ENCODE measurements at regions not wholly inside any gene's neighbourhood (a gene's known extent, or its start where the extent isn't known, plus 50 kb on each side); places are given as distances from the start of the nearest gene placed in this dataset.

- DNase-seq = no peak
Observed at GRCh38 chr13:42658019-42658418, 84.1 kb downstream of the TNFSF11 start.

DNA sequence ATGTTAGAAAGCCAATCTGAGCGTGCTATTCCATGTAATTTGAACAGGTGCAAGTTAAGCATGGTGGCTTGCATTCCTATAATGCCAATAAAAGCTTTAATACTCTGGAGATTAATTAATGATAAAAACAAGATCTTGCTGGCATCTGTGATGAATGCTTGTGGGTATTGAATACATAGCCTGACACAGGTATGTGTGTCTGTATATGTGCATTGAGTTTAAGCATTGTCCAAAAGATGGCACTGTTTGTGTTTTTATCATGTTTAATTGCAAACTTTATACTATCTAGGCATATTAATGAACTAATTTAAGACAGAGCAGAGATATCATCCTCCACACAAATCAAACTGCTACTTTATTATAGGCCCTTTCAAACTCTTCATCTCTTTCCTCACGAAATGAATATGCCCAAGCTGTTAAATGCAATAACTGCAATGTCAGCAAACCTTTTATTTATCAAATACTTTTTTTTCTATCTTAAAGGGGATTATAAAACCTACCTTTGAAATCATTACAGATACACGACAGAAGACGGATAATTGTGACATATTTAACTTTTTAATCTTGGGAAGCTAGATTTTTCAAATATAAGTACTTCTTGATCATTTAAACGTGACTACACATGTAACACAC lies 86.5 kb downstream of the TNFSF11 start:
- no peak for DNase-seq

DNA sequence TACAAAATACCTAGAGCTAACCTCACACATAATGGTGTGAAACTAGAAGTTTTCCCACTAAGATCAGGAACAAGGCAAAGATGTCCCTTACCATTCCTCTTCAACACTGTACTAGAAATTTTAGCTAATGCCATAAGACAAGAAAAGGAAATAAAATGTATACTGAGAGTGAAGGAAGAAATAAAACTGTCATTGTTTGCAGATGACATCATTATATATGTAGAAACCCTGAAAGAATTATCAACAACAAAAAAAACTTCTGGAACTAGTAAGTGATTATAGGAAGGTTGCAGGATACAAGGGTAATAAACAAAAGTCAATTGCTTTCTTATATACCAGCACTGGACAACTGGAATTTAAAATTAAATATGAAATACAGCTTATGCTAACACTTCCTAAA lies 93.7 kb downstream of the TNFSF11 start:
- DNase-seq = no peak

DNA sequence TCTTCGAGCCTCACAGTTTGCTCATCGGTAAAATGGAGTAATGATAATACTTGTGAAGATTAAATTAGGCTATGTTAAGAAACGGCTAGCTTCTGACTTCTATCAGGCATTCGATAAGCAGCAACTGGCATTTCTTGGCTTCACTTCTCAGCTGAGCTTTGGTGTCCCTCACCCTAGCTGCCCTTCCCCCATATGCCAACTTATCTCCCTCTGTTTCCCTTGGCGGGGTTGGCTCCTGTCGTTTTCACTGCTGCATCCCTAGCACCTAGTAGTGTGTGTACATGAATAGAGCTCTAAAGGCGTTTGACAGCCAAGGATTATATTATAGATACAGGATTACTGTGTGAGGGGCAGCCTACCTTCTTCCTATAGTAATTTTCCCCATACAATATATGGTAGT lies 97.5 kb downstream of the TNFSF11 start:
- no peak for DNase-seq

- DNase-seq = no peak
Observed at GRCh38 chr13:42673677-42674076, 99.7 kb downstream of the TNFSF11 start.

DNA sequence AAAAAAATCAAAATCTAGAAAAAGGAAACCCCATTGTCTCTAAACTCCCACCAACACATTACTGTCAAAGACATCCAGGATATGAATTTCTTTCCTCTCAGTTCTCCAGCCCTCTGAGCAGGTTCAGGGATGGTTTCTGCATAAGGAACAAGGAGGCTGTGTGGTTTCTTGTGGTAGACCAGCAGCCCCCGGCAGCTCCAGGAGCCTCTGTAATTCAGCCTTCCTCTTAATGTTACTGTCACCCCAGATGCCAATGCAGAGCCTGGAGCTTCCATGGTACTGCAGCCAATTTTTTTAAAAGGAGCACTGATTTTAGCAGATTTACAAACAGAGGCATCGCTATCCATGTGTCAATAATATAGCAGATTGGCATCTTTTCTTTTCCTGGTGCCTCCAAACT lies 100.6 kb upstream of the FAM216B start:
- DNase-seq = no peak

- DNase-seq = no peak
Observed at GRCh38 chr13:42681326-42682100, 99.9 kb upstream of the FAM216B start.

- no peak for DNase-seq
Observed at GRCh38 chr13:42684226-42684625, 97.2 kb upstream of the FAM216B start.

GRCh38 chr13:42685751-42686150 lies 95.6 kb upstream of the FAM216B start:
- no peak for DNase-seq

- no peak for DNase-seq
Observed at GRCh38 chr13:42686165-42686564, 95.2 kb upstream of the FAM216B start.

DNA sequence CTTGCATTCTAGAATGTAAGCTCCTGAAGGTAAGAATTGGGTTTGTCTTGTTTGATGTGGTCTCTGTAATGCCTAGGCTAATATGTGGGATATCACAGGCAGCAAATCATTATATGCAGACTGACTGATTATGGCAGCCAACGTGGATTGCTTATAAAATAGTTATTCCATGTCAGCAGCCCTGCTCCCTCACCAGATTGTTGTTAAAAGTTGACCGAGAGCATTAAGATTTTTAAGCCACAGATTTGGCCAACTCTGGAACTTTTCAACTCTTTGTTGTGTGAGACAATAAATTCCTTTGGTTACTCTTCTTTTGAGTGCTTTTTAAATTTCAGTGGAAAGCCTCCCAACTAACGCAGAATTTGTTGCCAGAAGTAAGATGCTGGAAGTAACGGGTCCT lies 92.6 kb upstream of the FAM216B start:
- no peak for DNase-seq

DNA sequence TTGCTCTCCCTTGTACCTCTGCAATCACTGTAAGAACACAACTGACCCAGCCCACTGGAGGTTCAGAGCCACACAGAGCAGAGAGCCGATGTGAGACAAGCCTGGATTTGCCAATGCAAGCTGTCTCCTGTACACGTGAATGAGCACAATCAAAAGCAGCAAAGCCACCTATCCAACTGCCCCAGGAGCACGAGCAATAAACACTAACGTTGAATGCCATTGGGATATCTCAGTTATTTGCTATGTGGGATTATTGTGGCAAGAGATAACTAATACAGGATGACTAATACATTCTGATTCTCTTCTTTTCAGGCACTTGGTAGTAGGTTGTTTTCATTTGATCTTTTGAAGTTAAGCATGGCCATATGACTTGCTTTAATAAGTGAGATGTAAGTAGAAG lies 85.2 kb upstream of the FAM216B start:
- no peak for DNase-seq

- no peak for DNase-seq
Observed at GRCh38 chr13:42699912-42700311, 81.5 kb upstream of the FAM216B start.

DNA sequence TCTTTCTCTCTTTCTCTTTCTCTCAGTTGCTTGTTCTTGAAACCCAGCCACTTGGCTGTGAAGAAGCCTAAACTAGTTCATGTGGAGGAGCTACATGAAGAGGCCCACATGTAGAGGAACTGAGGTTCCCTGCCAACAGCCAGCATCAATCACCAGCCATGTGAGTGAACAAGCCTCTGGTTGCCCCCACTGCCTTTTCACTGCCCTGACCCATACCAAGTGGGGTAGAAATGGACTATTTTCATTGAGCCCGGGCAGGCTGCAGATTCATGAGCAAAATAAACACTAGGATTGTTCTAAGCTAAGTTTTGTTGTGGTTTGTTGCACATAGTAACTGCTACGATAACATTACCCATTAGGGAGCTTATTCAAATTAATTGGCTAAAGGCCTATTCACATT lies 78.7 kb upstream of the FAM216B start:
- DNase-seq = no peak

GRCh38 chr13:42703740-42704139 lies 77.6 kb upstream of the FAM216B start:
- DNase-seq = no peak

- no peak for DNase-seq
Observed at GRCh38 chr13:42706286-42706685, 75.1 kb upstream of the FAM216B start.

- DNase-seq = no peak
Observed at GRCh38 chr13:42707048-42707447, 74.3 kb upstream of the FAM216B start.

- no peak for DNase-seq
Observed at GRCh38 chr13:42707586-42707985, 73.8 kb upstream of the FAM216B start.

DNA sequence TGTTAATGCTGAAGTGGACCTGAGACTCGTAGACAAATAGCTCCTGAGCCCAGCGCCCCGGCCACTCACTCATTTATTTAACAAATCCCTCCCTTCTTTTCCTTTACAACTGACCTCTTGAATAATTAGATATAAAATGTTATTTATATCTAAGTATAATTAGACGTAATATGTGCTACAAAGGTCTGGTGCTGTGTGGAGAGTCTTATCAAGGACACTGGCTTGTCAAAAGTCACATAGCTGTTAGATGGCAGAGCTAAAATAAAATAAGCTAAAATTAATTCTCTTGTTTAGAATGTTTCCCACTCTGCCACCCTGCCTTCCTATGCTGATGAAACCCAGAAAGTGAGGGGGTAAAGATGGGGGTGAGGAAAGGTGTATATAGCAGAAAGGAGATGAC lies 73.0 kb upstream of the FAM216B start:
- no peak for DNase-seq

- DNase-seq = no peak
Observed at GRCh38 chr13:42709276-42709675, 72.1 kb upstream of the FAM216B start.

DNA sequence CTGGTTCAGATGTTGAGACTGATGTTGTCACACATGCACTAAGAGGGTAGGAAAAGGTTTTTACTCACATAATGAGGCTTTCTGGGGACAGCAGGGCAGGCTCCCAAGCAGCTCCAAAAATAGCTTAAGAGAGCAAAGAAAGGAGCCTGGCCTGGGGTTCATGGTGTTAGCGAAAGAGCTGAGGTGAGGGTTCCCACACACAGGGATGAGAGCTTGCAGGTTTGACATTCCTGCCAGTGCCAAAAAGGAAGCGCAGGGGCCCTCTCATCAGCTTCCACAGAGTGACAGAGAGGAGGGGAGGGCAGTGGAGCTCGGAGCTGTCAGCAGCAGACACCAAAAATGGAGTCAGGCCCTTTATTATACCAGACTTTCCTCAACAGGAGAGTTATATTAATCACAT lies 65.5 kb upstream of the FAM216B start:
- DNase-seq = no peak

DNA sequence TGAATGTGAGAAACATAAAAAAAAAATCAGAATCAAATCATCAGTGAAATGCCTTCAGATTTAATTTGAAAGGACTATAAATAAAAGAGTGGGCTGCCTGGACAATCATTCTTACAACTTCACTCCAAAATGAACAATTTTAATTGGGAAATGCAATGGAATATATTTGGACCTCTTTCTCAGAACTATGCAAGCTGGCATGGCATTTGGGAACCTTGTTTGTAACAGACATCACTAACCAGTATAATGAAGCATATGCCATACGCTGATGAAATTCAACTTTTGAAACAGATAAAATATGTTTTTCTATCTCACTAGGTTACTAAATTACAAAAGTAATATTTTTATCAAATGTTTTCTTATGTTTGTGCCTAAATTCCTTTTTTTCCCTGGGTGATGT lies 64.2 kb upstream of the FAM216B start:
- DNase-seq = no peak

DNA sequence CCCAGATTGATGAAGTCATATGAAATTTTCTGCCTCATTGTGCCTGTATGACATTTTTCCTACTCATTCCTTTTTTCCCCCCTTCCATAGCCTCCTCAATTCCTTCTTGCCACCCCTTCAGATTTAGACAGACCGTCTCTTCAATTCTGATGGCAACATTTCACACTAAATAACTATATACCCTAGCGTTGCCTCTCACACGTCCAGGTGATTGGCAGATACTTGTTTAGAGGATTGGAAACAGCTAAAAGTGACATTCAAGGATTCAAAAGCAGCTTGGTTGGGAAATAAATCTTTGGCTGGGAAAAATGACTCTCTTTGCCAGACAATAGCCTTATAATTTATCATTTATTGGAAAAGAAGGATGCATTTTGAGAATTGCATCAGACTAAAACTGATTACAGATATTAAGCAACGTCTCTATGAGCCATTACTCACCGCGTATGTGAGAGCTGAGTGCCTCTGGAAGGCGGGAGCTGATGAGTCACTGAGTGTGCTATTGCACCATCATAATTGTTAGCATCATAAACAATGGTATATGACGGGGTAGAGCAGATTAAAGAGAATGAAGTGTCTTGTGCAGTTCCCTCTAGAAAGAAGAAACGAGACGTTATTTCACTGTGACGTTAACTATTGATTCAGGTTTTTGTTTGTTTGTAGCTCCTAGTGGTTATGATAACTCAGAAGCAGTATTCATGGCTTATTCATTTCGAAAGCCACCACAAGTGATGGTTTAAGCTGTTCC lies 61.1 kb upstream of the FAM216B start:
- peak in 1 of 2 experiments; percentile 32 for DNase-seq

- DNase-seq = no peak
Observed at GRCh38 chr13:42720858-42721219, 60.5 kb upstream of the FAM216B start.
